HepG2 (cell line): ENCODE measurements at regions not wholly inside any gene's neighbourhood (a gene's known extent, or its start where the extent isn't known, plus 50 kb on each side); places are given as distances from the start of the nearest gene placed in this dataset.

Experiments
- IKZF1 ChIP-seq: fragments of 450-650 bp; IDR thresholded peaks from 2 replicates; pipeline ENCODE4 v1.7.1; 2016
- IRF2 ChIP-seq: IDR thresholded peaks from 2 replicates; pipeline ENCODE4 v1.6.1; 2018; ENCODE audit warnings: missing genetic modification reagents, missing compliant biosample characterization
- KAT8 ChIP-seq: IDR thresholded peaks from 2 replicates; pipeline ENCODE4 v1.6.1; 2016; ENCODE audit warnings: missing genetic modification reagents, missing compliant biosample characterization
- KDM4B ChIP-seq: sonication (generic); formaldehyde crosslinking; IDR thresholded peaks from 2 replicates; pipeline ENCODE4 v1.4.0; 2020; ENCODE audit warnings: missing genetic modification reagents
- LCORL ChIP-seq, 2 experiments: fragments of 450-650 bp in 1 of 2; sonication (generic) in 1 of 2; formaldehyde crosslinking in 1 of 2; IDR thresholded peaks; 2 replicates each; pipeline versions ENCODE4 v1.5.0 to v1.6.1; 2017 to 2020; ENCODE audit warnings: antibody characterized with exemption in 1 of 2, missing genetic modification reagents in 1 of 2
- MEIS1 ChIP-seq: sonication (generic); formaldehyde crosslinking; IDR thresholded peaks from 2 replicates; pipeline ENCODE4 v1.9.0; 2021; ENCODE audit warnings: mild to moderate bottlenecking, missing genetic modification reagents, moderate library complexity, borderline replicate concordance
- MTF1 ChIP-seq: sonication (generic); formaldehyde crosslinking; IDR thresholded peaks from 2 replicates; pipeline ENCODE4 v1.5.0; 2020; ENCODE audit warnings: missing genetic modification reagents
- NFRKB ChIP-seq: fragments of 450-650 bp; IDR thresholded peaks from 2 replicates; pipeline ENCODE4 v1.6.1; 2017
- ONECUT2 ChIP-seq: sonication (generic); formaldehyde crosslinking; IDR thresholded peaks from 2 replicates; pipeline ENCODE4 v1.4.0; 2020; ENCODE audit warnings: missing genetic modification reagents
- SAP130 ChIP-seq: IDR thresholded peaks from 2 replicates; pipeline ENCODE4 v1.6.1; 2016; ENCODE audit warnings: low read depth
- SIX1 ChIP-seq: sonication (generic); formaldehyde crosslinking; IDR thresholded peaks from 2 replicates; pipeline ENCODE4 v1.4.0; 2020; ENCODE audit warnings: missing genetic modification reagents, borderline replicate concordance
- SMC3 ChIP-seq: IDR thresholded peaks from 2 replicates; pipeline ENCODE4 v1.6.1; 2011; ENCODE audit warnings: low read length, improper control_type of control experiment
- STAG1 ChIP-seq: sonication (generic); formaldehyde crosslinking; IDR thresholded peaks from 2 replicates; pipeline ENCODE4 v1.4.0; 2020; ENCODE audit warnings: missing genetic modification reagents
- TF ChIP-seq, protein P1 (sequence below): sonication (generic); formaldehyde crosslinking; IDR thresholded peaks from 2 replicates; pipeline ENCODE4 v1.5.0; 2020; ENCODE audit warnings: mild to moderate bottlenecking, missing genetic modification reagents
- TF ChIP-seq, protein P2 (sequence below): sonication (generic); formaldehyde crosslinking; IDR thresholded peaks from 2 replicates; pipeline ENCODE4; 2020; ENCODE audit warnings: missing genetic modification reagents, mild to moderate bottlenecking, borderline replicate concordance
- TF ChIP-seq, protein P3 (sequence below): sonication (generic); formaldehyde crosslinking; conservative IDR thresholded peaks from 2 replicates; pipeline ENCODE4 v1.8.0; 2022; ENCODE audit warnings: mild to moderate bottlenecking, moderate library complexity, missing genetic modification reagents
- TF ChIP-seq, protein P4 (sequence below): sonication (generic); formaldehyde crosslinking; IDR thresholded peaks from 2 replicates; pipeline ENCODE4 v1.4.0; 2020; ENCODE audit warnings: missing genetic modification reagents
- TF ChIP-seq, protein P5 (sequence below): sonication (generic); formaldehyde crosslinking; IDR thresholded peaks from 2 replicates; pipeline ENCODE4 v1.4.0; 2020; ENCODE audit warnings: missing genetic modification reagents, borderline replicate concordance

DNA sequence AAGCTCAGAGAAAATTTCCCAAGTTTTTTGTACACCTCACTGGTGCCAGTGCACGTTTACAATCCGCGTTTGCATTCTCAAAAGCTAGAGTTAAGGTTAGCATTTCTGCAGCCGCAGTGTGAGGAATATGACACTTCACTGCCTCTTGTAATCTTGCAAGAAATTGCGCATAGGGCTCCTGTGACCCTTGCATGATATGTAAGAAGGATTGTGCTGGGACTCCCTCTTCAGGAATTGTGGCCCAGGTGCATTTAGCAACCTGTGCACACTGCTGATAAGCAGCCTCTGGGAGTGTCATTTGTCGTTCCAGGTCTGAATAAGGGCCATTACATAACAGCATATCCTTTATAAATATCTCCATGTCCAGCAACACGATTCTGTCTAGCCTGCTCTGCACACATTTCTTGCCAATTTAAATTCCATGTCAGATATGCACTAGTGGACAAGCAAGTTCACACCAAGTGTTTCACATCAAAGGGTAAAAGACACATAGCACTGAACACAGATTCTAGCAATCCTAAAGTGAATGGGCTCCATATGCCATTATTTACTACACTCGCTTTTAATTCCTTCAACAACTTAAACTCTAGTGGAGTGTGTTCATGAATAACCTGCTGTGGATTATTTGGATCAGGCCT lies 69.2 kb upstream of the INCENP start (continued):
- TF ChIP-seq, protein P1, sequence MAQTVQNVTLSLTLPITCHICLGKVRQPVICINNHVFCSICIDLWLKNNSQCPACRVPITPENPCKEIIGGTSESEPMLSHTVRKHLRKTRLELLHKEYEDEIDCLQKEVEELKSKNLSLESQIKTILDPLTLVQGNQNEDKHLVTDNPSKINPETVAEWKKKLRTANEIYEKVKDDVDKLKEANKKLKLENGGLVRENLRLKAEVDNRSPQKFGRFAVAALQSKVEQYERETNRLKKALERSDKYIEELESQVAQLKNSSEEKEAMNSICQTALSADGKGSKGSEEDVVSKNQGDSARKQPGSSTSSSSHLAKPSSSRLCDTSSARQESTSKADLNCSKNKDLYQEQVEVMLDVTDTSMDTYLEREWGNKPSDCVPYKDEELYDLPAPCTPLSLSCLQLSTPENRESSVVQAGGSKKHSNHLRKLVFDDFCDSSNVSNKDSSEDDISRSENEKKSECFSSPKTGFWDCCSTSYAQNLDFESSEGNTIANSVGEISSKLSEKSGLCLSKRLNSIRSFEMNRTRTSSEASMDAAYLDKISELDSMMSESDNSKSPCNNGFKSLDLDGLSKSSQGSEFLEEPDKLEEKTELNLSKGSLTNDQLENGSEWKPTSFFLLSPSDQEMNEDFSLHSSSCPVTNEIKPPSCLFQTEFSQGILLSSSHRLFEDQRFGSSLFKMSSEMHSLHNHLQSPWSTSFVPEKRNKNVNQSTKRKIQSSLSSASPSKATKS, result peak; percentile 49; the same call in 1 of the 2 replicates
- TF ChIP-seq, protein P2, sequence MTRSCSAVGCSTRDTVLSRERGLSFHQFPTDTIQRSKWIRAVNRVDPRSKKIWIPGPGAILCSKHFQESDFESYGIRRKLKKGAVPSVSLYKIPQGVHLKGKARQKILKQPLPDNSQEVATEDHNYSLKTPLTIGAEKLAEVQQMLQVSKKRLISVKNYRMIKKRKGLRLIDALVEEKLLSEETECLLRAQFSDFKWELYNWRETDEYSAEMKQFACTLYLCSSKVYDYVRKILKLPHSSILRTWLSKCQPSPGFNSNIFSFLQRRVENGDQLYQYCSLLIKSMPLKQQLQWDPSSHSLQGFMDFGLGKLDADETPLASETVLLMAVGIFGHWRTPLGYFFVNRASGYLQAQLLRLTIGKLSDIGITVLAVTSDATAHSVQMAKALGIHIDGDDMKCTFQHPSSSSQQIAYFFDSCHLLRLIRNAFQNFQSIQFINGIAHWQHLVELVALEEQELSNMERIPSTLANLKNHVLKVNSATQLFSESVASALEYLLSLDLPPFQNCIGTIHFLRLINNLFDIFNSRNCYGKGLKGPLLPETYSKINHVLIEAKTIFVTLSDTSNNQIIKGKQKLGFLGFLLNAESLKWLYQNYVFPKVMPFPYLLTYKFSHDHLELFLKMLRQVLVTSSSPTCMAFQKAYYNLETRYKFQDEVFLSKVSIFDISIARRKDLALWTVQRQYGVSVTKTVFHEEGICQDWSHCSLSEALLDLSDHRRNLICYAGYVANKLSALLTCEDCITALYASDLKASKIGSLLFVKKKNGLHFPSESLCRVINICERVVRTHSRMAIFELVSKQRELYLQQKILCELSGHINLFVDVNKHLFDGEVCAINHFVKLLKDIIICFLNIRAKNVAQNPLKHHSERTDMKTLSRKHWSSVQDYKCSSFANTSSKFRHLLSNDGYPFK (CRISPR knock-in tag), result no peak
- TF ChIP-seq LCORL (IDR thresholded peaks at IDR 0.05), result no peak
- TF ChIP-seq LCORL (CRISPR knock-in tag; IDR thresholded peaks at IDR 0.05), result 0 out of 2 replicates have a peak, but pooled peaks have one; percentile 39
- no peak for TF ChIP-seq MTF1 (CRISPR knock-in tag)
- TF ChIP-seq KAT8 (CRISPR knock-in tag), result 0 out of 2 replicates have a peak, but pooled peaks have one; percentile 15
- TF ChIP-seq IKZF1, result no peak
- no peak for TF ChIP-seq NFRKB
- TF ChIP-seq MEIS1 (CRISPR knock-in tag), result no peak
- TF ChIP-seq, protein P3, sequence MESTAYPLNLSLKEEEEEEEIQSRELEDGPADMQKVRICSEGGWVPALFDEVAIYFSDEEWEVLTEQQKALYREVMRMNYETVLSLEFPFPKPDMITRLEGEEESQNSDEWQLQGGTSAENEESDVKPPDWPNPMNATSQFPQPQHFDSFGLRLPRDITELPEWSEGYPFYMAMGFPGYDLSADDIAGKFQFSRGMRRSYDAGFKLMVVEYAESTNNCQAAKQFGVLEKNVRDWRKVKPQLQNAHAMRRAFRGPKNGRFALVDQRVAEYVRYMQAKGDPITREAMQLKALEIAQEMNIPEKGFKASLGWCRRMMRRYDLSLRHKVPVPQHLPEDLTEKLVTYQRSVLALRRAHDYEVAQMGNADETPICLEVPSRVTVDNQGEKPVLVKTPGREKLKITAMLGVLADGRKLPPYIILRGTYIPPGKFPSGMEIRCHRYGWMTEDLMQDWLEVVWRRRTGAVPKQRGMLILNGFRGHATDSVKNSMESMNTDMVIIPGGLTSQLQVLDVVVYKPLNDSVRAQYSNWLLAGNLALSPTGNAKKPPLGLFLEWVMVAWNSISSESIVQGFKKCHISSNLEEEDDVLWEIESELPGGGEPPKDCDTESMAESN, result no peak
- 0 out of 2 replicates have a peak, but pooled peaks have one; percentile 30 for TF ChIP-seq KDM4B (CRISPR knock-in tag)
- peak; percentile 46 for TF ChIP-seq SAP130 (CRISPR knock-in tag)
- 0 out of 2 replicates have a peak, but pooled peaks have one; percentile 33 for TF ChIP-seq IRF2 (CRISPR knock-in tag)
- no peak for TF ChIP-seq ONECUT2 (CRISPR knock-in tag)
- TF ChIP-seq SMC3, result peak; percentile 96
- TF ChIP-seq, protein P4, sequence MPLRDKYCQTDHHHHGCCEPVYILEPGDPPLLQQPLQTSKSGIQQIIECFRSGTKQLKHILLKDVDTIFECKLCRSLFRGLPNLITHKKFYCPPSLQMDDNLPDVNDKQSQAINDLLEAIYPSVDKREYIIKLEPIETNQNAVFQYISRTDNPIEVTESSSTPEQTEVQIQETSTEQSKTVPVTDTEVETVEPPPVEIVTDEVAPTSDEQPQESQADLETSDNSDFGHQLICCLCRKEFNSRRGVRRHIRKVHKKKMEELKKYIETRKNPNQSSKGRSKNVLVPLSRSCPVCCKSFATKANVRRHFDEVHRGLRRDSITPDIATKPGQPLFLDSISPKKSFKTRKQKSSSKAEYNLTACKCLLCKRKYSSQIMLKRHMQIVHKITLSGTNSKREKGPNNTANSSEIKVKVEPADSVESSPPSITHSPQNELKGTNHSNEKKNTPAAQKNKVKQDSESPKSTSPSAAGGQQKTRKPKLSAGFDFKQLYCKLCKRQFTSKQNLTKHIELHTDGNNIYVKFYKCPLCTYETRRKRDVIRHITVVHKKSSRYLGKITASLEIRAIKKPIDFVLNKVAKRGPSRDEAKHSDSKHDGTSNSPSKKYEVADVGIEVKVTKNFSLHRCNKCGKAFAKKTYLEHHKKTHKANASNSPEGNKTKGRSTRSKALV (CRISPR knock-in tag), result 0 out of 2 replicates have a peak, but pooled peaks have one; percentile 30
- TF ChIP-seq STAG1 (CRISPR knock-in tag), result peak; percentile 95
- TF ChIP-seq, protein P5, sequence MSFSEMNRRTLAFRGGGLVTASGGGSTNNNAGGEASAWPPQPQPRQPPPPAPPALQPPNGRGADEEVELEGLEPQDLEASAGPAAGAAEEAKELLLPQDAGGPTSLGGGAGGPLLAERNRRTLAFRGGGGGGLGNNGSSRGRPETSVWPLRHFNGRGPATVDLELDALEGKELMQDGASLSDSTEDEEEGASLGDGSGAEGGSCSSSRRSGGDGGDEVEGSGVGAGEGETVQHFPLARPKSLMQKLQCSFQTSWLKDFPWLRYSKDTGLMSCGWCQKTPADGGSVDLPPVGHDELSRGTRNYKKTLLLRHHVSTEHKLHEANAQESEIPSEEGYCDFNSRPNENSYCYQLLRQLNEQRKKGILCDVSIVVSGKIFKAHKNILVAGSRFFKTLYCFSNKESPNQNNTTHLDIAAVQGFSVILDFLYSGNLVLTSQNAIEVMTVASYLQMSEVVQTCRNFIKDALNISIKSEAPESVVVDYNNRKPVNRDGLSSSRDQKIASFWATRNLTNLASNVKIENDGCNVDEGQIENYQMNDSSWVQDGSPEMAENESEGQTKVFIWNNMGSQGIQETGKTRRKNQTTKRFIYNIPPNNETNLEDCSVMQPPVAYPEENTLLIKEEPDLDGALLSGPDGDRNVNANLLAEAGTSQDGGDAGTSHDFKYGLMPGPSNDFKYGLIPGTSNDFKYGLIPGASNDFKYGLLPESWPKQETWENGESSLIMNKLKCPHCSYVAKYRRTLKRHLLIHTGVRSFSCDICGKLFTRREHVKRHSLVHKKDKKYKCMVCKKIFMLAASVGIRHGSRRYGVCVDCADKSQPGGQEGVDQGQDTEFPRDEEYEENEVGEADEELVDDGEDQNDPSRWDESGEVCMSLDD, result 0 out of 2 replicates have a peak, but pooled peaks have one; percentile 26
- TF ChIP-seq SIX1 (CRISPR knock-in tag), result no peak
